Prostate gland (tissue), 2 donors: ENCODE measurements at regions not wholly inside any gene's neighbourhood (a gene's known extent, or its start where the extent isn't known, plus 50 kb on each side); places are given as distances from the start of the nearest gene placed in this dataset.
"Not testable (repeated sequence)": the region's sequence is repeated elsewhere in the genome, so short reads cannot be mapped to it uniquely, and the experiment has no call there.

Experiments
- DNase-seq: peaks from one replicate; pipeline ENCODE4 v3.0.0-alpha.2; 2019; ENCODE audit warnings: low spot score
- H3K27ac ChIP-seq, 2 donors: fragments of 200-600 bp; sonication (generic); 2 replicates each; pipeline ENCODE4 v1.5.1; 2017 to 2019
- H3K27me3 ChIP-seq: fragments of 200-600 bp; sonication (generic); replicated peaks from 2 replicates; pipeline ENCODE4 v1.5.1; 2019; ENCODE audit not compliant: insufficient read depth
- H3K36me3 ChIP-seq, 2 donors: fragments of 200-600 bp; sonication (generic); 1 replicate in 1 of 2; 2 replicates in 1 of 2; pipeline versions ENCODE4 v1.5.1 to v1.8.1; 2017 to 2019
- H3K4me1 ChIP-seq: fragments of 200-600 bp; sonication (generic); replicated peaks from 2 replicates; pipeline ENCODE4 v1.5.1; 2019
- H3K4me3 ChIP-seq, 2 donors: fragments of 200-600 bp; sonication (generic); 2 replicates each; pipeline ENCODE4 v1.5.1; 2017 to 2019
- H3K9me3 ChIP-seq: fragments of 200-600 bp; sonication (generic); 2 replicates; pipeline ENCODE4 v1.5.1; 2017
- CTCF ChIP-seq, 4 experiments: fragments of 200-600 bp in 2 of 4; fragments of 450-650 bp in 2 of 4; sonication (generic) in 2 of 4; IDR thresholded peaks; 1 replicate in 3 of 4; 2 replicates in 1 of 4; pipeline ENCODE4 v1.5.1; 2016 to 2019; ENCODE audit warnings: antibody characterized with exemption in 4 of 4, mild to moderate bottlenecking in 2 of 4, moderate library complexity in 2 of 4
- POLR2A ChIP-seq: fragments of 450-650 bp; IDR thresholded peaks from one replicate; pipeline ENCODE4 v1.6.1; 2016; ENCODE audit warnings: antibody characterized with exemption, mild to moderate bottlenecking
- POLR2AphosphoS5 ChIP-seq: sonication (generic); formaldehyde crosslinking; IDR thresholded peaks from one replicate; pipeline ENCODE4 v1.6.1; 2017; ENCODE audit warnings: antibody characterized with exemption
- WGBS: methylation state at CpG from one replicate; pipeline ENCODE4 v1.1.5; 2018; 5-methylcytosine and 5-hydroxymethylcytosine counted together
- intact Hi-C: fragments of 100-400 bp; cut with DNase I; formaldehyde crosslinking; loops from one replicate; pipeline ENCODE4 v1.14.2; 2022

- Histone ChIP-seq H3K4me1 (no peaks in the 10 kb centered on the region), H3K27ac (no peak overlapping the region), H3K36me3 (no peaks in the 10 kb centered on the region), H3K4me3 (no peak overlapping the region), H3K27me3 (no peaks in the 10 kb centered on the region), H3K9me3 (no peaks in the 10 kb centered on the region)
- 12% methylated on average over 1 of the region's 1 CpG for WGBS
- DNase-seq = no peak
- intact Hi-C loops = no loop called here
- TF ChIP-seq CTCF (IDR thresholded peaks at IDR 0.05) (no peak), POLR2A (no peak)
Observed at GRCh38 chr3:164303894-164304293, 774.4 kb downstream of the SI start.

GRCh38 chr3:164302622-164303021 lies 775.7 kb downstream of the SI start:
- Histone ChIP-seq H3K4me3 (no peak overlapping the region), H3K27me3 (no peaks in the 10 kb centered on the region), H3K36me3 (no peaks in the 10 kb centered on the region), H3K4me1 (no peaks in the 10 kb centered on the region), H3K27ac (no peak overlapping the region), H3K9me3 (no peaks in the 10 kb centered on the region)
- DNase-seq = no peak
- TF ChIP-seq POLR2AphosphoS5 (no peak), POLR2A (no peak), CTCF (IDR thresholded peaks at IDR 0.05) (no peak)
- intact Hi-C loops = no loop called here

GRCh38 chr3:164291486-164291885 lies 786.8 kb downstream of the SI start:
- H3K9me3 ChIP-seq, H3K27ac ChIP-seq, H3K27me3 ChIP-seq, intact Hi-C loops, H3K4me3 ChIP-seq, H3K36me3 ChIP-seq, H3K4me1 ChIP-seq, DNase-seq: not testable (repeated sequence)
- whole genome bisulfite sequencing = 96% methylated on average over 23 of the region's 23 CpGs

GRCh38 chr3:164278550-164278949 lies 799.7 kb downstream of the SI start:
- Histone ChIP-seq H3K27ac (no peak overlapping the region), H3K9me3 (no peaks in the 10 kb centered on the region), H3K4me1 (no peaks in the 10 kb centered on the region), H3K27me3 (no peaks in the 10 kb centered on the region), H3K36me3 (no peaks in the 10 kb centered on the region), H3K4me3 (no peak overlapping the region)
- WGBS = 88% methylated on average over 2 of the region's 2 CpGs
- TF ChIP-seq CTCF (IDR thresholded peaks at IDR 0.05) (no peak), POLR2A (no peak), POLR2AphosphoS5 (no peak)
- intact Hi-C loops = no loop called here
- DNase-seq = no peak

GRCh38 chr3:164267053-164267452 lies 811.2 kb downstream of the SI start:
- Histone ChIP-seq H3K27ac (no peak overlapping the region), H3K36me3 (no peaks in the 10 kb centered on the region), H3K4me1 (no peaks in the 10 kb centered on the region), H3K4me3 (no peak overlapping the region), H3K9me3 (no peaks in the 10 kb centered on the region), H3K27me3 (no peaks in the 10 kb centered on the region)
- DNase-seq = no peak
- TF ChIP-seq POLR2AphosphoS5 = no peak
- no peak for TF ChIP-seq POLR2A
- TF ChIP-seq CTCF (IDR thresholded peaks at IDR 0.05) = no peak
- intact Hi-C loops = no loop called here

GRCh38 chr3:164250923-164251322 lies 827.4 kb downstream of the SI start:
- no peaks in the 10 kb centered on the region for H3K27me3 ChIP-seq
- H3K4me3 ChIP-seq = no peak overlapping the region
- H3K4me1 ChIP-seq = no peaks in the 10 kb centered on the region
- TF ChIP-seq POLR2A = no peak
- TF ChIP-seq CTCF (IDR thresholded peaks at IDR 0.05) = no peak
- TF ChIP-seq POLR2AphosphoS5 = no peak
- intact Hi-C loops = no loop called here
- no peak overlapping the region for H3K27ac ChIP-seq
- 46% methylated on average over 1 of the region's 1 CpG for WGBS
- no peak for DNase-seq
- no peaks in the 10 kb centered on the region for H3K9me3 ChIP-seq
- no peaks in the 10 kb centered on the region for H3K36me3 ChIP-seq
